ENCODE measurements at regions not wholly inside any gene's neighbourhood (a gene's known extent, or its start where the extent isn't known, plus 50 kb on each side); places are given as distances from the start of the nearest gene placed in this dataset.

DNA sequence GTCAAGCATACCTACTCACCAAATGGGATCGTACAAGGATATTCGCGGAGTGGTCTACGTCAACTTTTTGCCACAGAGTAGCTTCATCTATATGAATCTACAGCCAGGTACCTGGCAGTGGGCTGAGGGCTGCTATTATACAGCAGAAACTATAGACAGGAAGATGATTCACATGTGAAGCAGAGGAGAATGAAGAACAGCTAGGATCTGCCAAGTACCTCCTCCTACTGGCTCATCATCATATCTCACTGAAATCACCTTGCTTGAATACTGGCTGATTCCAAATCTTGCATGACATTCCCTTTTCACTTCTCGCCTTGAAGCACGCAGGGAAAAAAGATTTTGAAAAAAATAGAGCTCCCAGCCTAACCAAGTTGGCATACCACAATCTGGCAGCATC, 488.7 kb upstream of the NRSN1 start:
- no peak overlapping the region for H2AFZ ChIP-seq (replicated peaks; ENCODE audit: low read length, poor library complexity)
- no peak overlapping the region for H2BK5ac ChIP-seq (ENCODE audit: low read depth, low read length, poor library complexity, severe bottlenecking)
- H2BK15ac ChIP-seq (ENCODE audit: low read depth, low read length) = no peak overlapping the region
- ATAC-seq (ENCODE audit: low read depth) (no peak), DNase-seq (no peak)
- H3K27ac ChIP-seq (ENCODE audit: insufficient read depth, low read length) = no peak overlapping the region
- dilution Hi-C loops (cut with HindIII; ENCODE audit: low sequenced_read_pairs, unreplicated experiment) (no loop called here), in situ Hi-C loops (cut with MboI; ENCODE audit: low sequenced_read_pairs) (no loop called here), intact Hi-C loops (cut with micrococcal nuclease) (no loop called here)
- no peak overlapping the region for H2AK9ac ChIP-seq (replicated peaks; ENCODE audit: low read depth, low read length, poor library complexity)
- H2AK5ac ChIP-seq (ENCODE audit: low read depth, low read length) = no peak overlapping the region
- no peak overlapping the region for H4K8ac ChIP-seq (ENCODE audit: low read depth in 2 of 2, low read length in 2 of 2)
- no peaks in the 10 kb centered on the region for H3K27me3 ChIP-seq (ENCODE audit: control insufficient read depth, insufficient read depth, low read length)
- no peak overlapping the region for H3K4me3 ChIP-seq (ENCODE audit: insufficient read depth, low read depth, low read length)
- H3K36me3 ChIP-seq (ENCODE audit: control insufficient read depth, insufficient read depth, low read length) = no peaks in the 10 kb centered on the region
- H3K4ac ChIP-seq (ENCODE audit: low read depth, low read length) = no peak overlapping the region
- no peak overlapping the region for H4K5ac ChIP-seq (ENCODE audit: low read depth, low read length)
- H2BK20ac ChIP-seq (ENCODE audit: low read depth, low read length) = no peak overlapping the region
- H3K4me1 ChIP-seq (ENCODE audit: control insufficient read depth, insufficient read depth, low read length) = no peaks in the 10 kb centered on the region
- no CpG with 5 or more reads among the region's 6 CpGs for WGBS, 2 experiments (ENCODE audit: extremely low coverage in 2 of 2, insufficient read length in 1 of 2)
- CTCF ChIA-PET = interaction anchor here (0.6 to 0.7 kb wide), 2 partner anchors 82 to 771 kb away, joined by 3 read pairs; no protein-coding TSS in a partner anchor
- H3K18ac ChIP-seq (ENCODE audit: low read depth, low read length) = no peak overlapping the region
- no peak overlapping the region for H3K9ac ChIP-seq (ENCODE audit: low read depth, low read length)
- no peak overlapping the region for H3K14ac ChIP-seq (replicated peaks; ENCODE audit: low read depth, low read length)
- POLR2A ChIA-PET (ENCODE audit: unreplicated experiment) = no interaction called here
- H3K9me1 ChIP-seq (ENCODE audit: insufficient read depth, low read length) = no peaks in the 10 kb centered on the region
- no peaks in the 10 kb centered on the region for H4K20me1 ChIP-seq (ENCODE audit: insufficient read depth, low read length)
- H4K91ac ChIP-seq (ENCODE audit: insufficient read depth, low read depth, low read length) = no peak overlapping the region
- BruUV-seq (replicated peaks) = no TSS peak
- H3K4me2 ChIP-seq (ENCODE audit: low read depth, low read length) = no peak overlapping the region
- H3K56ac ChIP-seq (ENCODE audit: extremely low read depth, insufficient read depth, low read length) = no peak overlapping the region
- H2BK120ac ChIP-seq (ENCODE audit: low read depth, low read length) = no peak overlapping the region
- H3K9me3 ChIP-seq (ENCODE audit: control insufficient read depth, insufficient read depth, low read length) = no peaks in the 10 kb centered on the region
- H3K79me1 ChIP-seq (ENCODE audit: low read depth in 1 of 2, low read length in 2 of 2) = no peaks in the 10 kb centered on the region
- no peak overlapping the region for H3K23ac ChIP-seq (ENCODE audit: low read depth, low read length)
- no peak for TF ChIP-seq RCOR1 (IDR thresholded peaks at IDR 0.05; ENCODE audit: insufficient replicate concordance, low read length)
- no peak for TF ChIP-seq BHLHE40 (IDR thresholded peaks at IDR 0.05; ENCODE audit: low read depth, low read length)
- no peak for TF ChIP-seq RFX5 (IDR thresholded peaks at IDR 0.05; ENCODE audit: low read depth, low read length)
- no peak for TF ChIP-seq RAD21 (IDR thresholded peaks at IDR 0.05; ENCODE audit: low read length)
- TF ChIP-seq, protein P1, sequence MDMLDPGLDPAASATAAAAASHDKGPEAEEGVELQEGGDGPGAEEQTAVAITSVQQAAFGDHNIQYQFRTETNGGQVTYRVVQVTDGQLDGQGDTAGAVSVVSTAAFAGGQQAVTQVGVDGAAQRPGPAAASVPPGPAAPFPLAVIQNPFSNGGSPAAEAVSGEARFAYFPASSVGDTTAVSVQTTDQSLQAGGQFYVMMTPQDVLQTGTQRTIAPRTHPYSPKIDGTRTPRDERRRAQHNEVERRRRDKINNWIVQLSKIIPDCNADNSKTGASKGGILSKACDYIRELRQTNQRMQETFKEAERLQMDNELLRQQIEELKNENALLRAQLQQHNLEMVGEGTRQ (IDR thresholded peaks at IDR 0.05; ENCODE audit: low read depth, low read length) = no peak
- no peak for TF ChIP-seq POLR2A (IDR thresholded peaks at IDR 0.05; ENCODE audit: low read depth, low read length)
- no peak for TF ChIP-seq NFE2L2 (IDR thresholded peaks at IDR 0.05; ENCODE audit: low read depth, low read length)
- no peak for TF ChIP-seq CHD1 (IDR thresholded peaks at IDR 0.05; ENCODE audit: low read depth, low read length)
- TF ChIP-seq, protein P2, sequence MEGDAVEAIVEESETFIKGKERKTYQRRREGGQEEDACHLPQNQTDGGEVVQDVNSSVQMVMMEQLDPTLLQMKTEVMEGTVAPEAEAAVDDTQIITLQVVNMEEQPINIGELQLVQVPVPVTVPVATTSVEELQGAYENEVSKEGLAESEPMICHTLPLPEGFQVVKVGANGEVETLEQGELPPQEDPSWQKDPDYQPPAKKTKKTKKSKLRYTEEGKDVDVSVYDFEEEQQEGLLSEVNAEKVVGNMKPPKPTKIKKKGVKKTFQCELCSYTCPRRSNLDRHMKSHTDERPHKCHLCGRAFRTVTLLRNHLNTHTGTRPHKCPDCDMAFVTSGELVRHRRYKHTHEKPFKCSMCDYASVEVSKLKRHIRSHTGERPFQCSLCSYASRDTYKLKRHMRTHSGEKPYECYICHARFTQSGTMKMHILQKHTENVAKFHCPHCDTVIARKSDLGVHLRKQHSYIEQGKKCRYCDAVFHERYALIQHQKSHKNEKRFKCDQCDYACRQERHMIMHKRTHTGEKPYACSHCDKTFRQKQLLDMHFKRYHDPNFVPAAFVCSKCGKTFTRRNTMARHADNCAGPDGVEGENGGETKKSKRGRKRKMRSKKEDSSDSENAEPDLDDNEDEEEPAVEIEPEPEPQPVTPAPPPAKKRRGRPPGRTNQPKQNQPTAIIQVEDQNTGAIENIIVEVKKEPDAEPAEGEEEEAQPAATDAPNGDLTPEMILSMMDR (conservative IDR thresholded peaks at IDR 0.05; ENCODE audit: low read depth, low read length) = no peak
- TF ChIP-seq CEBPB (IDR thresholded peaks at IDR 0.05; ENCODE audit: low read depth, low read length) = no peak
- no peak for TF ChIP-seq MXI1 (IDR thresholded peaks at IDR 0.05; ENCODE audit: borderline replicate concordance, low read depth, low read length)
- TF ChIP-seq MAZ (IDR thresholded peaks at IDR 0.05; ENCODE audit: borderline replicate concordance, low read depth, low read length) = no peak
- TF ChIP-seq MAFK (IDR thresholded peaks at IDR 0.05; ENCODE audit: low read depth, low read length) = no peak
- TF ChIP-seq SMC3 (IDR thresholded peaks at IDR 0.05; ENCODE audit: low read depth, low read length) = no peak
- TF ChIP-seq, protein P3, sequence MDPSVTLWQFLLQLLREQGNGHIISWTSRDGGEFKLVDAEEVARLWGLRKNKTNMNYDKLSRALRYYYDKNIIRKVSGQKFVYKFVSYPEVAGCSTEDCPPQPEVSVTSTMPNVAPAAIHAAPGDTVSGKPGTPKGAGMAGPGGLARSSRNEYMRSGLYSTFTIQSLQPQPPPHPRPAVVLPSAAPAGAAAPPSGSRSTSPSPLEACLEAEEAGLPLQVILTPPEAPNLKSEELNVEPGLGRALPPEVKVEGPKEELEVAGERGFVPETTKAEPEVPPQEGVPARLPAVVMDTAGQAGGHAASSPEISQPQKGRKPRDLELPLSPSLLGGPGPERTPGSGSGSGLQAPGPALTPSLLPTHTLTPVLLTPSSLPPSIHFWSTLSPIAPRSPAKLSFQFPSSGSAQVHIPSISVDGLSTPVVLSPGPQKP (IDR thresholded peaks at IDR 0.05; ENCODE audit: borderline replicate concordance, low read depth, low read length) = no peak
- TF ChIP-seq FOS (IDR thresholded peaks at IDR 0.05; ENCODE audit: low read depth, low read length) = no peak
